Uterus (tissue), 2 donors: ENCODE measurements at regions not wholly inside any gene's neighbourhood (a gene's known extent, or its start where the extent isn't known, plus 50 kb on each side); places are given as distances from the start of the nearest gene placed in this dataset.

ENCODE experiments used
- CTCF ChIP-seq, 4 experiments: fragments of 200-600 bp in 2 of 4; fragments of 450-650 bp in 2 of 4; sonication (generic) in 2 of 4; IDR thresholded peaks; one replicate each; pipeline ENCODE4 v1.5.1; 2016 to 2019; ENCODE audit warnings: antibody characterized with exemption in 4 of 4, mild to moderate bottlenecking in 2 of 4, moderate library complexity in 1 of 4
- POLR2A ChIP-seq, 2 donors: fragments of 450-650 bp; IDR thresholded peaks; one replicate each; pipeline ENCODE4 v1.6.1; 2016; ENCODE audit warnings: antibody characterized with exemption in 2 of 2, mild to moderate bottlenecking in 1 of 2, moderate library complexity in 1 of 2

- TF ChIP-seq CTCF (IDR thresholded peaks at IDR 0.05) = no peak
- no peak for TF ChIP-seq POLR2A (IDR thresholded peaks at IDR 0.05)
Observed at GRCh38 chr21:35683664-35684304, 376.5 kb downstream of the SETD4 start.
